ACC112 (cell line): ENCODE measurements at regions not wholly inside any gene's neighbourhood (a gene's known extent, or its start where the extent isn't known, plus 50 kb on each side); places are given as distances from the start of the nearest gene placed in this dataset.

ENCODE experiments used
- H2AFZ ChIP-seq: fragments of 200-600 bp; sonication (generic); one replicate; pipeline ENCODE4 v1.6.0; 2017; ENCODE audit warnings: antibody characterized with exemption, low read length; ENCODE audit not compliant: unreplicated experiment
- H3K27ac ChIP-seq: fragments of 200-600 bp; sonication (generic); 2 replicates; pipeline ENCODE4 v1.5.1; 2014; ENCODE audit warnings: low read depth, mild to moderate bottlenecking, antibody characterized with exemption, low read length, moderate library complexity
- H3K27me3 ChIP-seq: fragments of 200-600 bp; sonication (generic); 2 replicates; pipeline ENCODE4 v1.6.1; 2014; ENCODE audit warnings: mild to moderate bottlenecking, antibody characterized with exemption, low read length, moderate library complexity, mixed read lengths; ENCODE audit not compliant: insufficient read depth
- H3K36me3 ChIP-seq: fragments of 200-600 bp; sonication (generic); 2 replicates; pipeline ENCODE4 v1.6.1; 2016; ENCODE audit warnings: mild to moderate bottlenecking, antibody characterized with exemption, low read length, moderate library complexity, mixed read lengths; ENCODE audit not compliant: insufficient read depth
- H3K4me1 ChIP-seq: fragments of 200-600 bp; sonication (generic); one replicate; pipeline ENCODE4 v1.6.1; 2016; ENCODE audit warnings: low read length, mixed read lengths; ENCODE audit not compliant: insufficient read depth, unreplicated experiment, control insufficient read depth
- H3K4me3 ChIP-seq: fragments of 200-600 bp; sonication (generic); 2 replicates; pipeline ENCODE4 v1.5.1; 2014; ENCODE audit warnings: mild to moderate bottlenecking, low read depth, low read length
- H3K79me2 ChIP-seq: fragments of 200-600 bp; sonication (generic); one replicate; pipeline ENCODE4 v1.6.0; 2016; ENCODE audit warnings: low read length; ENCODE audit not compliant: control insufficient read depth, unreplicated experiment, insufficient read depth

DNA sequence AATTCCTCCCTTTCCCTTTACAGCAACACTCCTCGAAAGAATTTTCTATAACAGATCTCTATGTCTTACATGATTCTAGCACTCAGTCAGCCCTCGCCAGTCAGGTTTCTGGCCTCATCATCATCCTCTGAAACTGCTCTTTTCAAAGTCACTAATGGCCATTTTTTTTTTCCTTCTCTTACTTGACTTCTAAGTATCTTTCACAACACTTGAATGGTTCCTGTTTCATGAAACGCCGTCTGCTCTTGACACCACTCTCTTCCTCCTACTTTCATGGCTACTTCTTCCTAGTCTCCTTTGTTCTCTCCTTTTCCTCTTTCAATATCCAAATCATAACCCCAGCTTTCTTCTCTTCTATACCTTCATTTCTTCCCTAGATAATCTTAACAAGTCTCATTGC is 100.5 kb upstream of the NRP1 start:
- Histone ChIP-seq H3K79me2 (no peaks in the 10 kb centered on the region), H3K27ac (no peak overlapping the region), H3K36me3 (no peaks in the 10 kb centered on the region), H3K4me1 (no peaks in the 10 kb centered on the region), H3K27me3 (no peaks in the 10 kb centered on the region), H2AFZ (peak overlapping the region; percentile 97), H3K4me3 (peak overlapping the region; percentile 71)

GRCh38 chr10:33428682-33429081 is 94.2 kb upstream of the NRP1 start:
- H3K27me3 ChIP-seq: no peaks in the 10 kb centered on the region

GRCh38 chr10:33423154-33423529 is 88.7 kb upstream of the NRP1 start:
- no peak overlapping the region for H3K27ac ChIP-seq
- no peak overlapping the region for H2AFZ ChIP-seq
- H3K4me3 ChIP-seq: no peak overlapping the region
- H3K27me3 ChIP-seq: no peaks in the 10 kb centered on the region
- H3K79me2 ChIP-seq: no peaks in the 10 kb centered on the region
- no peaks in the 10 kb centered on the region for H3K36me3 ChIP-seq
- H3K4me1 ChIP-seq: peaks cover 22% of the 10 kb centered on the region

More at GRCh38 chr10:33428682-33429081, 94.2 kb upstream of the NRP1 start:
- Histone ChIP-seq H2AFZ (no peak overlapping the region), H3K79me2 (no peaks in the 10 kb centered on the region), H3K27ac (no peak overlapping the region), H3K4me1 (no peaks in the 10 kb centered on the region), H3K4me3 (no peak overlapping the region), H3K36me3 (no peaks in the 10 kb centered on the region)

DNA sequence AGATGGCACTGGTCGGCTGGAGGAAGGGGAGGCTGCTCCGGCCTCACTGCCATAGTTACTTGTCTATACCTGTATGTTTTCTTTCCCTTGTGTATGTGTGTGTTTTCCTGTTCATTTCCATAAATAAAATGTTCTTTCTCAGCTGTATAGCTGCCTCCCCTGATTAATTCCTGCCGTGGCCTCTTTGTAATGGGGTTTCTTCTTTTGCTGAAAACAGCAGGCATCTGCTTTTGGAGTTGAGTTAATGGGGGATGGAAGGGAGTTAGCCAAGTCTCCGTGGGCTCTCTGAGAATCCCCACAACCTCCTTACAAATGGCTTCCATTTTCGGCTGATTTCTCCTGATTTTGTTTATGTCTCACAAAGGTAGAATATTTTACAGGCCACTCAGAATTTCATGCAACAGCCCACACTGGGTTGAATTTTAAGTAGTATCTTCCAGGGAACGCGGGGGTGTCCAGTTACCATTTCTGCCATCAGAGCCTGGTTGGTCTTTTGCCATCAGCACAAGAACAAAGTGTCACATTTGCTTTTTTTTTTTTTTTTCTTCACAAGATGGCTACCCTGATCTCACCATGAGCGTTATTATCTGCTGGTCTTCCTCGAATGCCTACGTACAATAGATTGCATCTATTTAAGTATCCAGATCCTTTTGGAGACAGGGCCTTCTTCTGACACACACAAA is 88.1 kb upstream of the NRP1 start:
- H3K27me3 ChIP-seq: no peaks in the 10 kb centered on the region
- H3K27ac ChIP-seq: no peak overlapping the region
- no peak overlapping the region for H2AFZ ChIP-seq
- H3K4me3 ChIP-seq: no peak overlapping the region
- no peaks in the 10 kb centered on the region for H3K79me2 ChIP-seq
- H3K4me1 ChIP-seq: peaks cover 22% of the 10 kb centered on the region
- no peaks in the 10 kb centered on the region for H3K36me3 ChIP-seq

- peaks cover 22% of the 10 kb centered on the region for H3K4me1 ChIP-seq
- H3K36me3 ChIP-seq: no peaks in the 10 kb centered on the region
- H3K79me2 ChIP-seq: no peaks in the 10 kb centered on the region
- peak overlapping the region; percentile 85 for H2AFZ ChIP-seq
- H3K27ac ChIP-seq: peak overlapping the region; percentile 54
- H3K27me3 ChIP-seq: no peaks in the 10 kb centered on the region
- no peak overlapping the region for H3K4me3 ChIP-seq
Measured at GRCh38 chr10:33421789-33422462, 87.5 kb upstream of the NRP1 start.

- no peak overlapping the region for H3K4me3 ChIP-seq
- no peak overlapping the region for H3K27ac ChIP-seq
- H3K79me2 ChIP-seq: no peaks in the 10 kb centered on the region
- H3K4me1 ChIP-seq: peaks cover 22% of the 10 kb centered on the region
- no peaks in the 10 kb centered on the region for H3K27me3 ChIP-seq
- H2AFZ ChIP-seq: peak overlapping the region; percentile 35
- no peaks in the 10 kb centered on the region for H3K36me3 ChIP-seq
Measured at GRCh38 chr10:33419311-33419710, 84.8 kb upstream of the NRP1 start.

DNA sequence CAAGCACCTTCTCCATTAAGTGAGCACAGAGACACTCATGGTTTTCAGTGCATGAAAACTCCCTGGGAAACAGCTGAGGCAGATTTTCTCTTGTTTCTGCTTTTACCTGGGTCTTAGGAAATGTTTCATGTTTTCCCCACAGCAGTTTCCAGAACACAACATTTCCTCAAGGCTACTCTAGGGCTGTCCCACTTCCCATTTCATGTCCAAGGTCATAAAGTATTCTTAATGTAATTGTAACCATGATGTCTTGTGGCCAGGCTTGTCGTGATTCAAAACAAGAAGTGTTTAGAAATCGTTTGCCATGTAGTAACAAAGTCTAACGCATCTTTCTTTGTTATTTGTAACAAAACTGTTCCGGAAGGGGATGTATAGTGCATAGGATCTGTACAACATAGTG is 83.8 kb upstream of the NRP1 start:
- peaks cover 26% of the 10 kb centered on the region for H3K4me1 ChIP-seq
- no peaks in the 10 kb centered on the region for H3K36me3 ChIP-seq
- no peak overlapping the region for H3K4me3 ChIP-seq
- H3K27me3 ChIP-seq: no peaks in the 10 kb centered on the region
- H3K27ac ChIP-seq: no peak overlapping the region
- H3K79me2 ChIP-seq: no peaks in the 10 kb centered on the region
- no peak overlapping the region for H2AFZ ChIP-seq

GRCh38 chr10:33416691-33417090 is 82.2 kb upstream of the NRP1 start:
- H3K4me1 ChIP-seq: peaks cover 31% of the 10 kb centered on the region
- H3K79me2 ChIP-seq: no peaks in the 10 kb centered on the region
- H2AFZ ChIP-seq: no peak overlapping the region
- no peaks in the 10 kb centered on the region for H3K36me3 ChIP-seq
- H3K27ac ChIP-seq: no peak overlapping the region
- no peak overlapping the region for H3K4me3 ChIP-seq
- no peaks in the 10 kb centered on the region for H3K27me3 ChIP-seq

GRCh38 chr10:33416209-33416608 is 81.7 kb upstream of the NRP1 start:
- H3K27ac ChIP-seq: no peak overlapping the region
- no peak overlapping the region for H3K4me3 ChIP-seq
- peaks cover 27% of the 10 kb centered on the region for H3K4me1 ChIP-seq
- H3K27me3 ChIP-seq: no peaks in the 10 kb centered on the region
- H3K79me2 ChIP-seq: no peaks in the 10 kb centered on the region
- no peaks in the 10 kb centered on the region for H3K36me3 ChIP-seq
- H2AFZ ChIP-seq: no peak overlapping the region

- Histone ChIP-seq H2AFZ (no peak overlapping the region), H3K27me3 (no peaks in the 10 kb centered on the region)
Measured at GRCh38 chr10:33414841-33415240, 80.4 kb upstream of the NRP1 start.

More at GRCh38 chr10:33414841-33415240, 80.4 kb upstream of the NRP1 start:
- Histone ChIP-seq H3K36me3 (no peaks in the 10 kb centered on the region), H3K27ac (no peak overlapping the region), H3K79me2 (no peaks in the 10 kb centered on the region), H3K4me3 (no peak overlapping the region), H3K4me1 (peaks cover 25% of the 10 kb centered on the region)
